ENCODE measurements at regions not wholly inside any gene's neighbourhood (a gene's known extent, or its start where the extent isn't known, plus 50 kb on each side); places are given as distances from the start of the nearest gene placed in this dataset.

- Histone ChIP-seq H3K79me2 (ENCODE audit: control insufficient read depth, low read length) (no peaks in the 10 kb centered on the region), H4K20me1 (ENCODE audit: control insufficient read depth, insufficient read depth, low read depth, low read length) (no peaks in the 10 kb centered on the region), H3K9me2 (replicated peaks; ENCODE audit: control insufficient read depth, low read length) (no peaks in the 10 kb centered on the region; the same call in 1 of the 2 replicates), H3K4me1 (ENCODE audit: control insufficient read depth, low read length) (no peaks in the 10 kb centered on the region), H3K27ac (ENCODE audit: low read depth, low read length) (no peak overlapping the region), H3K9me3 (ENCODE audit: control insufficient read depth, insufficient read depth, low read length) (no peaks in the 10 kb centered on the region), H3K36me3 (ENCODE audit: control insufficient read depth, low read length) (no peaks in the 10 kb centered on the region), H3F3A (ENCODE audit: control insufficient read depth, insufficient read depth) (no peaks in the 10 kb centered on the region), H3K4me3 (ENCODE audit: low read length) (no peak overlapping the region), H3K4me2 (ENCODE audit: low read length) (no peak overlapping the region), H3K27me3 (ENCODE audit: control insufficient read depth, low read length) (no peaks in the 10 kb centered on the region)
- TF ChIP-seq EZH2phosphoT487 (IDR thresholded peaks at IDR 0.05; ENCODE audit: borderline replicate concordance, low read length) (no peak), CTCF (IDR thresholded peaks at IDR 0.05; ENCODE audit: low read depth, low read length, poor library complexity, severe bottlenecking) (no peak)
Observed at GRCh38 chr4:22957774-22958309, 265.1 kb downstream of the GBA3 start.

- H3F3A ChIP-seq (ENCODE audit: control insufficient read depth, insufficient read depth): no peaks in the 10 kb centered on the region
- H3K79me2 ChIP-seq (ENCODE audit: control insufficient read depth, low read length): no peaks in the 10 kb centered on the region
- H4K20me1 ChIP-seq (ENCODE audit: control insufficient read depth, insufficient read depth, low read depth, low read length): no peaks in the 10 kb centered on the region
- H3K27ac ChIP-seq (ENCODE audit: low read depth, low read length): no peak overlapping the region
- H3K27me3 ChIP-seq (ENCODE audit: control insufficient read depth, low read length): no peaks in the 10 kb centered on the region
- no peaks in the 10 kb centered on the region for H3K9me2 ChIP-seq (replicated peaks; ENCODE audit: control insufficient read depth, low read length)
- H3K36me3 ChIP-seq (ENCODE audit: control insufficient read depth, low read length): no peaks in the 10 kb centered on the region
- H3K9me3 ChIP-seq (ENCODE audit: control insufficient read depth, insufficient read depth, low read length): no peaks in the 10 kb centered on the region
- TF ChIP-seq EZH2phosphoT487 (IDR thresholded peaks at IDR 0.05; ENCODE audit: borderline replicate concordance, low read length) (no peak), CTCF (IDR thresholded peaks at IDR 0.05; ENCODE audit: low read depth, low read length, poor library complexity, severe bottlenecking) (no peak)
- H3K4me3 ChIP-seq (ENCODE audit: low read length): no peak overlapping the region
- H3K4me1 ChIP-seq (ENCODE audit: control insufficient read depth, low read length): no peaks in the 10 kb centered on the region
- no peak overlapping the region for H3K4me2 ChIP-seq (ENCODE audit: low read length)
Observed at GRCh38 chr4:22949161-22949855, 256.6 kb downstream of the GBA3 start.

GRCh38 chr4:22947851-22948250 is 255.1 kb downstream of the GBA3 start:
- H3K27me3 ChIP-seq (ENCODE audit: control insufficient read depth, low read length): no peaks in the 10 kb centered on the region
- no peaks in the 10 kb centered on the region for H4K20me1 ChIP-seq (ENCODE audit: control insufficient read depth, insufficient read depth, low read depth, low read length)
- no peaks in the 10 kb centered on the region for H3K79me2 ChIP-seq (ENCODE audit: control insufficient read depth, low read length)
- H3K4me1 ChIP-seq (ENCODE audit: control insufficient read depth, low read length): no peaks in the 10 kb centered on the region
- H3K9me3 ChIP-seq (ENCODE audit: control insufficient read depth, insufficient read depth, low read length): no peaks in the 10 kb centered on the region
- no peaks in the 10 kb centered on the region for H3K36me3 ChIP-seq (ENCODE audit: control insufficient read depth, low read length)
- no peaks in the 10 kb centered on the region for H3K9me2 ChIP-seq (replicated peaks; ENCODE audit: control insufficient read depth, low read length)
- TF ChIP-seq CTCF (IDR thresholded peaks at IDR 0.05; ENCODE audit: low read depth, low read length, poor library complexity, severe bottlenecking) (no peak), EZH2phosphoT487 (IDR thresholded peaks at IDR 0.05; ENCODE audit: borderline replicate concordance, low read length) (no peak)
- H3F3A ChIP-seq (ENCODE audit: control insufficient read depth, insufficient read depth): no peaks in the 10 kb centered on the region
- H3K27ac ChIP-seq (ENCODE audit: low read depth, low read length): no peak overlapping the region
- H3K4me3 ChIP-seq (ENCODE audit: low read length): no peak overlapping the region
- H3K4me2 ChIP-seq (ENCODE audit: low read length): no peak overlapping the region
